Kidney epithelial cell (primary cell): ENCODE measurements at regions not wholly inside any gene's neighbourhood (a gene's known extent, or its start where the extent isn't known, plus 50 kb on each side); places are given as distances from the start of the nearest gene placed in this dataset.

ENCODE experiments used
- DNase-seq: peaks from one replicate; pipeline ENCODE4 v3.0.0-alpha.2; 2010; ENCODE audit warnings: low read depth
- H3K27me3 ChIP-seq: 2 replicates; pipeline ENCODE4 v1.6.0; 2011; ENCODE audit warnings: low read length; ENCODE audit not compliant: control insufficient read depth, insufficient read depth
- H3K36me3 ChIP-seq: 2 replicates; pipeline ENCODE4 v1.5.1; 2011; ENCODE audit warnings: low read length; ENCODE audit not compliant: control insufficient read depth, insufficient read depth
- H3K4me3 ChIP-seq: 2 replicates; pipeline ENCODE4 v1.5.1; 2011; ENCODE audit warnings: low read depth, mild to moderate bottlenecking, control low read depth, low read length
- TF ChIP-seq, protein P1 (sequence below): IDR thresholded peaks from 2 replicates; pipeline ENCODE4 v1.5.1; 2011; ENCODE audit warnings: mild to moderate bottlenecking, moderate library complexity, low read length, control low read depth, inconsistent platforms; ENCODE audit not compliant: insufficient read depth, poor library complexity, severe bottlenecking

DNA sequence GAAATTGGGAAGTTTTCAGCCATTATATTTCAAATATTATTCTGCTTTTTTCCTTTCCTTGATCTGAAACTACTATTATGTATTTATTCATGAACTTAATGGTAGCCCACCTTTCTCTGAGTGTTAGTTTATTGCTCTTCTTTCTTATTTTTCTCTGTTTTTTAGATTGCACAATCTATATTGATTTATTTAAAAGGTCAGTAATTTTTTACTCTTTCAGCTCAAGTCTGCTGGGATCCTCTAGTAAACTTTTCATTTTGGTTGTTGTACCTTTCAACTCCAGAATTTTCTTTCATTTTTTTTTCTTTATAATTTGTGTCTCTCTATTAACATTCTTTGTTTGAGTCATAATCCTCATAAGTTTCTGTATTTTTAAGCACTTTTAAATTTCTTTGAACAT lies 529.4 kb upstream of the POT1 start:
- no peak overlapping the region for H3K4me3 ChIP-seq
- H3K36me3 ChIP-seq = no peaks in the 10 kb centered on the region
- no peak for DNase-seq
- H3K27me3 ChIP-seq = no peaks in the 10 kb centered on the region
- TF ChIP-seq, protein P1, sequence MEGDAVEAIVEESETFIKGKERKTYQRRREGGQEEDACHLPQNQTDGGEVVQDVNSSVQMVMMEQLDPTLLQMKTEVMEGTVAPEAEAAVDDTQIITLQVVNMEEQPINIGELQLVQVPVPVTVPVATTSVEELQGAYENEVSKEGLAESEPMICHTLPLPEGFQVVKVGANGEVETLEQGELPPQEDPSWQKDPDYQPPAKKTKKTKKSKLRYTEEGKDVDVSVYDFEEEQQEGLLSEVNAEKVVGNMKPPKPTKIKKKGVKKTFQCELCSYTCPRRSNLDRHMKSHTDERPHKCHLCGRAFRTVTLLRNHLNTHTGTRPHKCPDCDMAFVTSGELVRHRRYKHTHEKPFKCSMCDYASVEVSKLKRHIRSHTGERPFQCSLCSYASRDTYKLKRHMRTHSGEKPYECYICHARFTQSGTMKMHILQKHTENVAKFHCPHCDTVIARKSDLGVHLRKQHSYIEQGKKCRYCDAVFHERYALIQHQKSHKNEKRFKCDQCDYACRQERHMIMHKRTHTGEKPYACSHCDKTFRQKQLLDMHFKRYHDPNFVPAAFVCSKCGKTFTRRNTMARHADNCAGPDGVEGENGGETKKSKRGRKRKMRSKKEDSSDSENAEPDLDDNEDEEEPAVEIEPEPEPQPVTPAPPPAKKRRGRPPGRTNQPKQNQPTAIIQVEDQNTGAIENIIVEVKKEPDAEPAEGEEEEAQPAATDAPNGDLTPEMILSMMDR = no peak

DNA sequence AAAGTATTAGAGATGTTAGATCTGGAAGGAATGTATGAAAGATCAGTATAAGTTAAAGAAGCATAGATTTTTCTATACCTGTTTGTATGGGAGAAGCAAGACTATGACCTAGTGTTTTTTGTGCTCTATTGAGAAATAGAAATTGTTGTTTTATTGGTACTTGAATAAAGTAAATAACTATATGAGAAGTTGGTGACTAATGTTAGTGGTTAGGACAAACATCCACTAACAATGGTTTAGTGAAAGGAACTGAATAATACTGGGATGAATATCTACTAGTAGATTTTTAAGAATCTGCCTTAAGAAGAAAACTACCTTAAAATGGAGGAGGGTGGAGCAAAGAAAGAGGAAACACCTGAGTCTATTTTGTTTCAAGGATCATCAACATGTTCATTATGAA lies 521.1 kb upstream of the POT1 start:
- no peaks in the 10 kb centered on the region for H3K36me3 ChIP-seq
- H3K27me3 ChIP-seq = no peaks in the 10 kb centered on the region
- no peak for DNase-seq
- TF ChIP-seq, protein P1 = no peak
- H3K4me3 ChIP-seq = no peak overlapping the region

DNA sequence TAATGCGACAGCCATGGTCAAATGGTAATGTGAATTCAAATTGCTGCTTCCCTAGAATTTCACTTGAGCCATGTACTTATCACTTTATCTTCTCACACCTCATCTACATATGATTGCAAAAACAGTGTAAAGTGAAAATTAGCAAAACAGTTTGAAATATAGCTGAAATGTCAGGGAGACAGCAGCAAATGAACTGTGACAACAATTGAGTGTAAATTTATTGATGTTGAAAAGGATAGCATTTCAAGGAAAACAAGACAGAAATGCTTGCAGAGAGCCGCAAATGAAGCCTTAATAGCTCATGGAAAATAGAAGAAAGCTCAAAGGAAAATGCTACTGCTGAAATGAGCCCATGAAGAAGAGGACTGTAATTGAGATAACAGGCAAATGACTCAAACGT lies 516.2 kb upstream of the POT1 start:
- Histone ChIP-seq H3K27me3 (no peaks in the 10 kb centered on the region), H3K36me3 (no peaks in the 10 kb centered on the region), H3K4me3 (no peak overlapping the region)
- DNase-seq = no peak
- TF ChIP-seq, protein P1 = no peak

DNA sequence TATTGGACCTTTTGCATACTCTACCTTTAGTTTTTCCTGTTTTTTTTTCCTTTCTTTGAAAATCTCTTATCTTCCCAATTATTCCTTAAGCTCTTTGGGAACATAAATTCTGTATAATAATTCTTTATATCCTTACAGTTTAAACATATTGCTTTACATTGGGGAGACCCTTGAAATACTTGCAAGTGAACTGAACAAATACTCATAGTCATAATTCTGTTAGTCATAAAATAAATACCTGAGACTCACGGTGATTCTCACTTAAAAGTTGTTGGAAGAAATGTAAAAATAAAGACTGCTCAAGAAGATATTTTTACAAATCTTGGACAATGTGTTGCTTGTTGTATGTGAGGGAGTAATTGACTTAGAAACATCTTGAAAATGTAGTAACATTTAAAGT lies 515.2 kb upstream of the POT1 start:
- H3K36me3 ChIP-seq = no peaks in the 10 kb centered on the region
- no peaks in the 10 kb centered on the region for H3K27me3 ChIP-seq
- no peak for DNase-seq
- H3K4me3 ChIP-seq = no peak overlapping the region
- TF ChIP-seq, protein P1 = no peak

DNA sequence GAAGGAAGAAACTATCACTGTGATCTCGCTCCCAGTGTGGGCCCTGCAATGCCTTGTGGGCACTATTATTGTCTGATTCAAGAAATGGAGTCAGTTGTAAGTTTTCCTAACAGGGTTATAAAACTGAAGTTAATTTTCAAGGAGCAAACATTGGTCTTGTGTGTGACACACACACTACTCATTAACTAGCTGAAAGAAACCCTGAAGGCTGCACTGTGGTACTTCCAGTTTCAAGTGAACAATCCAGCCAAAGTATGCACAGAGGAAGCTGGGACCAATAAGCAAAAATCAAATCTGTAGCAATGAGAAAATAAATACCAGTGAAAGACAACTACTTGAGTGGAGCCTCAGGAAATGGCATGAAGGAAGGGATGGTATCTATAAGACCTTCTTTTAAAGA lies 506.6 kb upstream of the POT1 start:
- Histone ChIP-seq H3K36me3 (no peaks in the 10 kb centered on the region), H3K27me3 (no peaks in the 10 kb centered on the region), H3K4me3 (no peak overlapping the region)
- TF ChIP-seq, protein P1 = no peak
- DNase-seq = peak; percentile 57

DNA sequence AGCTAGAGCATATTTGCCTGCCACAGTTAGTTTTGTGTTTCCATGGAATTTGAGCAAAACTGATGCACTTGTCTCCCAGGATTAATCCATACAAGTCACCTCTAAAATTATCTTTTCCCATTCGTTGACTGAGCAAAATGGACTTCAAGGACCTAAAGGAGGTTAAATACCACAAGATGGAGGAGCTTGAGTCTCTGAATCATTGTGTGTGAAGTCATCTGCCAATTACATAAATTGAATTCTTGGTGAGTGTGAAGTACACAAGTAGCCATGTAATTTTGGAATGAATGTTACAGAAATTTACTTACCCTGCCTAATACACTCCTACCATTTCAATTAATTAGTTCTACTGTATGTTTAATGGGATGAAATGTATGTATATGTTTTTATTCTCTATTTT lies 501.7 kb upstream of the POT1 start:
- Histone ChIP-seq H3K4me3 (no peak overlapping the region), H3K27me3 (no peaks in the 10 kb centered on the region), H3K36me3 (no peaks in the 10 kb centered on the region)
- DNase-seq = no peak
- TF ChIP-seq, protein P1 = no peak
